ENCODE measurements at regions not wholly inside any gene's neighbourhood (a gene's known extent, or its start where the extent isn't known, plus 50 kb on each side); places are given as distances from the start of the nearest gene placed in this dataset.

DNA sequence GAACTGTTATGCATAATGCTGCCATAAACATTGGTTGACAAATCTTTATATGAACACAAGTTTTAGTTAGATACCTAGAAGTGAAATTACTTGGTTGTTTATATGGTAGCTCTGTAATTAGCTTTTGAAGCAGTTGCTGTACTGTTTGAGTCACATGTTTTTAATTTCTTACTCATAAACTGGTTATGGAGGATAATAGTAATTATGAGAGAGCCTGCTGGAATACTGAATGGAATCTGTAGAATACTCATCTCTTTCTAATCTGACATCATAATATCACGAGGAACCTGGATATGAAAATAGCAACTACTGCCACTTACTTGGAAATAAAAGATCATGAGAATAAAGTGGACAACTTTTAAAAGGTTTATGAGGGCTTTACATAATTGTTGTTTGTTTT lies 509.2 kb downstream of the CETN3 start:
- TF ChIP-seq, protein P1, sequence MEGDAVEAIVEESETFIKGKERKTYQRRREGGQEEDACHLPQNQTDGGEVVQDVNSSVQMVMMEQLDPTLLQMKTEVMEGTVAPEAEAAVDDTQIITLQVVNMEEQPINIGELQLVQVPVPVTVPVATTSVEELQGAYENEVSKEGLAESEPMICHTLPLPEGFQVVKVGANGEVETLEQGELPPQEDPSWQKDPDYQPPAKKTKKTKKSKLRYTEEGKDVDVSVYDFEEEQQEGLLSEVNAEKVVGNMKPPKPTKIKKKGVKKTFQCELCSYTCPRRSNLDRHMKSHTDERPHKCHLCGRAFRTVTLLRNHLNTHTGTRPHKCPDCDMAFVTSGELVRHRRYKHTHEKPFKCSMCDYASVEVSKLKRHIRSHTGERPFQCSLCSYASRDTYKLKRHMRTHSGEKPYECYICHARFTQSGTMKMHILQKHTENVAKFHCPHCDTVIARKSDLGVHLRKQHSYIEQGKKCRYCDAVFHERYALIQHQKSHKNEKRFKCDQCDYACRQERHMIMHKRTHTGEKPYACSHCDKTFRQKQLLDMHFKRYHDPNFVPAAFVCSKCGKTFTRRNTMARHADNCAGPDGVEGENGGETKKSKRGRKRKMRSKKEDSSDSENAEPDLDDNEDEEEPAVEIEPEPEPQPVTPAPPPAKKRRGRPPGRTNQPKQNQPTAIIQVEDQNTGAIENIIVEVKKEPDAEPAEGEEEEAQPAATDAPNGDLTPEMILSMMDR (IDR thresholded peaks at IDR 0.05), result no peak
- TF ChIP-seq POLR2A (IDR thresholded peaks at IDR 0.05), result no peak
